TTC549 (cell line): ENCODE measurements at regions not wholly inside any gene's neighbourhood (a gene's known extent, or its start where the extent isn't known, plus 50 kb on each side); places are given as distances from the start of the nearest gene placed in this dataset.
"Not testable (repeated sequence)": the region's sequence is repeated elsewhere in the genome, so short reads cannot be mapped to it uniquely, and the experiment has no call there.

Experiments used
- FAIRE-seq: peaks from 2 replicates; lab custom pipeline; 2012; peaks lifted over from hg19 to GRCh38; lab: Jason Lieb, UNC

DNA sequence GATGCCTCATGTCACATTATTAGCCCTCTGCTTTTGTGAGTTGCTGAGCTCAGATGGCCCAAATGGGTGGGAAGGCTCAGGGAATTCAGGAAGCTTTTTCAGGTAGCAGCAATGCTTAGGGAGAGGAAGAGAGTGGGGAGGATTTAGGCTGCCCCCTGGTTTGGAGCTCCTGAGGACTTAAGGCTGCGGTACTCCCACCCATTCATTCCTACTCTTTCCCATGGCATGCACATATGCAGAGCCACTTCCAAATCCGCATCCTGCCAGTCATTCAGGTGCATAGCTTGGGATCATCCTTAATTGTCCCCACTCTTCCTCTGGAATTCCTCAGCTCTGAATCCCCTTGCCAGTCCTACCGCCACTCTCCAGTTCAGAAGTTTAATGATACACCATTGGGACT lies 343.1 kb upstream of the FRG2C start:
- FAIRE-seq, result no peak

DNA sequence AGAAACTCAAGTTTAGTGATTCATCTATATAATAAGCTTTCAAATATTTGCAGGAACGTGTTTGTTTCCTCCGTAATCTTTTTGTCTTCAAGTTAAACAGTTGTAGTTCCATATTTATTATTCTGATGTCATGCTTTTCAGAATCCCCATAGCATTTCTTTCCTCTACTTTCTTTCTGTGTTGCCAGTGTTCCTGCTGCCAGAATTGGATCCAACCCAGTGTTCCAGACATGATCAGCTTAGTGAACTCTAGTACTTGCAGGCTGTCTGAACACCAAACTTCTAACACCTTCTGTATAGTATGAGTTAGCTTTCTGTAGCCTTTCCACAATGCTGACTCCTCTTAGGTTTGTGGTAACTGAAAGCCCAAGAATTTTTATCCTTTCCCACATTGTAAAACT lies 340.2 kb upstream of the FRG2C start:
- FAIRE-seq, result not testable (repeated sequence)

DNA sequence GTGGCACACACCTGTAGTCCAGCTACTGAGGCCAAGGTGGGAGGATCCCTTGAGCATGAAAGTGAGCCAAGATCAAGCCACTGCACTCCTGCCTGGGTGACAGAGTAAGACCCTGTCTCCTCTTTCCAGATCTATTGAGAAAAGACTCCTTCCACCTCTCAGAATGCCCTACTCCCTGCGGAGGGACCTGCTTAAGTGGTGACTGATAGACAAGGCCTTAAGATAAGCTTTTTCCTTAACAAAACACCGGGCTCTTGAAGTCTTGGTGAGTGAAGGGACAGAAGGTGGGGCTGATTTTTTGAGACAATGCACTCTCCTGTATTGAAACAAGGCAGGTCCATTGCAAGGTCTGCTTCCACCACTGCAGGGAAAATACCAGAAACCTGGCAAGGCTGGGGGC lies 338.4 kb upstream of the FRG2C start:
- FAIRE-seq, result no peak

DNA sequence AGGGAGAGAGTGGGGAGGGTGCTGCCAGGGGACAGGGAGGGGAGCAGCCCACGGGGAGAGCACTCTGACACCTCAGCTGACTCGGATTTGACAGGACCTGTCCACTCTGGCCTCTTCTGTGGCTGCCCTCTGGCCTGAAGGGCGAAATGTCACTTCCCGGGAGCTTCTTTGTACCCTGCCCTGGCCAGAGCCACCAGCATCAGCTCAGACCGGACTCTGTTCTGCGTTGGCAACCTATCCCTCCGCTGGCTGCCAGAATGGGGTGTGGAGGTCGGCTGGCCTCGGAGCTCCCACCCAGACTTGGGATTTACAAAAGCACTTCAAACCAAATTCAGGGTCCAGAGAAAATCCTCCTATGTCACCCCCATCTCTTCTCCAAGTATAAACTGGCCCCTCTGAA lies 336.7 kb upstream of the FRG2C start:
- FAIRE-seq, result no peak

DNA sequence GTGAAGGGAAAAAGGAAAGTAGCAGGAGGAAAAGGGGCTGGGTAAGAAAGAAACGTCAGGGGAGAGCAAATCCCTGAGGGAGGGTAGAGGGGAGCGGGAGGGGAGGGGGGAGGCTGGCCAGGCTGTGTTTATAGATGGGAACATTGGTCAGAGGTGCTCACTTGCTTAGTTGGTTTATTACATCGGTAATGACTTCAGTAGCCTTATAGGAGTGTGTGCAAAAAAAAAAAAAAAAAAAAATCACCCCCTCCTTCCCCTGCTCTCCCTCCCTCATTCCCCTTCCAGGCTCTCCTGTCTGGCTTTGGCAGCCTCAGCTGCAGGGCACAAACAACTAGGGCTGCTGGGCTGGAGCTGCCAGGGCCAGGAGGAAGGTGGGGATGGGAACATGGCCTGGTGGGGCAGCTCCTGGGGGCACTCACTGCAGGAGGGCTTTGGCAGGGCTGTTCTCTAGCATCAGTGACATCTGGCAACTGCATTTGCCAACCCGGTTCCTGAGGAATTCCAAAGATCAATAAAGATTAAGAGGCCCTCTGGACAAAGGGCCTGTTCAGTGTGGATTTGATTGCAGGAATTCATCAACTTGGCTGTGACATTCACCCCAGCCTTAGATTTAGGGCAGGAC lies 334.5 kb upstream of the FRG2C start:
- FAIRE-seq, result no peak

DNA sequence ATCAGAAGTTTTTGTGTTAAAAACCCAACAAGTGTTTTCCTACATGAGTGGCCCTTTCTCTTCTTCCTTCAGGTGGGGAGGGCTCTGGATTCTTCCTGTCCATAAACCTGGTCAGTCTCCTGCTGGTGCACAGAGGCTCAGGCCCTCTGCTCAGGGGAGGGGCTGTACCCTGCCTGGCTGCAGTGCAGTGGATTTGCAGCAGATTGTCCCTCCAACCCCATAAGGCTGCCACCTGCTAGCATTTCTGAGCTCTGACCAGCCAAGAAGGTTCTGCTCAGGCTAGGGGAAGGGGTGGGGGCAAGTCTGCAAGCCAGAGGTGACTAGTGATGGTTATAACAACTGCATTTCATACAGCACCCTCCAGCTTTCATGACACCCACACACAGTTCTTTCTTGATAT lies 333.7 kb upstream of the FRG2C start:
- not testable (repeated sequence) for FAIRE-seq

DNA sequence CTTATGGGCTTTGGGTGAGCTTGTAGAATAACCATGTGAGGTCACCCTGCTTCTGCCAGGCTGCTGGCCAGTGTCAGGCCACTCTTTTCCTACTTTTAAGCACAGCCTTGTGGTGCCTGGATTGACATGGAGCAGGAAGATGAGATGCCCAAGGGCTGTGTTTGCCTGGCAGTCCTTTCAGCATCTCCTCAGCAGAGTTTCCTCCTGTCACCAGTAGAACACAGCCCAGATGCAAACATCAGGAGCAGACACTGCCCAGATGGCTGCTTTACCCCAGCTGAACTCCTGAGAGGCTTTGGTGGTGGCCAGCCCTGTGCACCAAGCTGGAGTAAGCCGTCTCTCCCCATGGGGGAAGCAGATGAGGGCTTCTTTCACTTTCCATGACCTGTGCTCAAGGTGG lies 332.0 kb upstream of the FRG2C start:
- FAIRE-seq, result not testable (repeated sequence)

DNA sequence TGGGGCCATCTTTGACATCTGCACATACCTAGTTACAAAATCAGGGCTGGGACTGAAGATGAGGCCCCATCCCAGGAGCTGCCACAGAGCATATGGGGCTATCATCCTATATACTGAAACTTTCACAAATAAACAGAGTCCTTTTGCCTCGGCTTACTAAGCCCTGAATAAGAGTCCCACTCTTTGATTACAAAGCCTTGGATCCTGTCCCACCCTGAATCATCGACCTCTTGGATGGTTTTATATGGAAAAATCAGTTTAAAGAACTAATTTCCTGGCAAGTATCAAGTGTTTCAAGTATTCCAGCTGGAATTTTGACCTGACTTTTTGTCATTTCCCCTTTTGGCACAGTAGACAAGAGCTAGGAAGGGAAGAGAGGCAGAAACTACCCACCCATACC lies 331.3 kb upstream of the FRG2C start:
- FAIRE-seq, result no peak

DNA sequence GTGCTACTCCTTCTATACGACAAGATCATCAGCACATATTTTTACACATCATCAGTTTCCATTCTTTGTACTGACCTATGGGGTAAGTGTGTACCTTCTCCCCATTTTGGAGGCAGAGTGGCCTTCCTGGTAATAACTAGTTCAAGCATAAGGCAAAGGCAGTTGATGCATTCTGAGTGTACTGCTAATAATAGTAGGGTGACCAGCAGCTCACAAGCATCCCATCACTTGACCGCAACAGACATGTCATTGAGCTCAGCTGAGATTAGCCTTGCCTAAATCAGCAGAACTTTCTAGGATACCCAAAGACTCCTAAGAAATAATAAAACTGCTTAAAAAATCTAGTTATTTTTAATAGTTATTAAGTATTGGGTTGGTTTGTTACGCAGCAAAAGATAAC lies 329.8 kb upstream of the FRG2C start:
- no peak for FAIRE-seq

DNA sequence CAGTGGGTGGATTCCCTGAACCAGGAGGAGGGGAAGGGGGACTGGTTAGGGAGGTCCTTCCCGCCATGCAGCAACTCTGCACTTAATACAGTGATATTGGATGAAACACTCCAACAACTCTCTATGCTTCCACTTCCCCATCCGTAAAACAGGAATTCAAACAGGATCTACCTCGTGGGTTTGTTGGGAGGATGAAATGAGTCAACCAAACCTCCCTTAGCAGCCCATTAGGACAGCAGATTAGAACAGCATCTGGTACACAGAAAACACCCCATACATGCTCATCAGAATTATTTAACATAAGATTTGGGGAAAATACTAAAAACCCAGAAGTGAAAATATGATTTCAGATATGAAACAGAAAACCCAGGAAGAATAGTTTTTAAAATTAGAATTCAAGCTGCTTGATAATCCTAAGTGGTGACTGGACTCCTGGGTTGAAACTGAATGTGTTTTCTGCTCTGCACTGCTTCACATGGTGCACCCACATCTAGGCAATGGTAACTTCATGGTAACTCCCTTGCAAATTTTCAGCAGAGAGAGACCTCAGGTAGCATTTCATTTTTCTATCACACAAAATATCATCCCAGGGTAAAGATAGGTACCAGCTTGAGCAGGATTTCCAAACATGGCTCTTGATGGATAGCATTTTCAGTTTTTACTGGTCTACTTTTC lies 326.8 kb upstream of the FRG2C start:
- no peak for FAIRE-seq

DNA sequence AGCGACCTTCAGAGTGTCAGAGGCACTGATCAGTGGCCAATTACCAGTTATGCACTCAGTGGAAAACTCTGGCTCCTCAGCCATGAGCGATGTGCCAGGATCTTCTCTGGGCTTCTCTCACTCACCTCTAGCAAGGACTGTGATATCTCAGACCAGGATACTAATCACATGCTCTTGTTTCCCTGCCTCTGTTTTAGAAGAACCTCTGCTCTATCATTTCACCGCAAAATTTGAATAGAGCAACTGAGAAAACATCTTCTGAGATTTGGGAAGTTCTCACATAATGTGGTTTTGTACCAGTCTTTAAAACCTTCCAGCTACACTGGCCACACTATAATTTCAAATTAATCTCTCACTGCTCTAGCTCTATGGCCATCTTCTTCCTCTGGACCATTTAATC lies 325.8 kb upstream of the FRG2C start:
- FAIRE-seq, result no peak

DNA sequence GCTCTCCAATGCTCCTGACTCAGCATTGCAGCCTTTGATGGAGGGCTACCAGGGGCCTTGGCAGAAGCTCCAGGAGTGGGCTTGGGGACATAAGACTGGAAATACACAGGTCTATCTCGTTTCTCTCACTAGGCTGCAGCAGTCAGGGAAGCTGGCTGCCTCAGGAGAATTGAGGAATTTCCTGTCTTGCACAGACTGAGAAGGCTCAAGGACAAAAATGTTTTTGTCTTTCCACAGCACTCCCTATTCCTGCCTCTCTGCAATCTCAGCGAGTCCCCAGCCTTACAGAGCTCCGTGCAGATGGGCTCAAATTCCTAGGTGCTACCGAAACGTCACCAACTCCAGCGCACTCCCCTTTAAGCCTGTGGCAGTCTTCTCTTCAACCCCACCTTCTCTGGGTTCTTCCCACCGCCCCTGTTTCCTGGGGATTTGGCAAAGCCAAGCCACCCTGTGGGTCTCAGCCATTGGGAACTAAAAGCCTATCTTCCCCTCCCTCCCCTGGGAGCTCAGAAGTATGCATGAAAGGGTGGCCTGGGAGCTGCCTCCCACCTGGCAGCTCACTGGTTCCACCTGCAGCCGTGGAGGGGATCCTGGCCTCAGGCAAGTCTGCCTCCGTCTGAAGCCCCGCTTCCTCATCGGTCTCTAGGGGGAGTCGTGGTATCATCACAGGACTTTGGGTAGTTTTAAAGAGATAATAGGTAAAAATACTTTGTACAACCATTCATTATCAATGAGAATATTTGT lies 322.6 kb upstream of the FRG2C start:
- FAIRE-seq, result no peak

DNA sequence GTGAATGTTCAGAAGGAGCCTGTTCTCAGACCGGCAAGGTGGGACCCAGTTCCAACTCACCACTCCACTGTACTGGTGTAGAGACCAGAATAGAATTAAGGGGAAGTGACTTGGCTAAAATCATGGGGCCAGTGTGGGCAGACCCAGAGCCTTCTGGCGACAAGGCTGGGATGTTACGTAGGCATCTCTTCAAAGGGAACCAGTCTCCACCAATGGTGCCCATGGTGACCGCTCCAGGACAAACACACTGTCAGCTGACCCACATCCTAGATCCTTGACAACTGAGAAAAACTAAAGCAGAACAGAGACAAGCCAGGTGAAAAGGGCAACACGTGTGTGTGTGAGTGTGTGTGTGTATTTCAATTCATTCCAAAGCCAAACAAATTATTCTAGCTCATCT lies 321.7 kb upstream of the FRG2C start:
- no peak for FAIRE-seq

DNA sequence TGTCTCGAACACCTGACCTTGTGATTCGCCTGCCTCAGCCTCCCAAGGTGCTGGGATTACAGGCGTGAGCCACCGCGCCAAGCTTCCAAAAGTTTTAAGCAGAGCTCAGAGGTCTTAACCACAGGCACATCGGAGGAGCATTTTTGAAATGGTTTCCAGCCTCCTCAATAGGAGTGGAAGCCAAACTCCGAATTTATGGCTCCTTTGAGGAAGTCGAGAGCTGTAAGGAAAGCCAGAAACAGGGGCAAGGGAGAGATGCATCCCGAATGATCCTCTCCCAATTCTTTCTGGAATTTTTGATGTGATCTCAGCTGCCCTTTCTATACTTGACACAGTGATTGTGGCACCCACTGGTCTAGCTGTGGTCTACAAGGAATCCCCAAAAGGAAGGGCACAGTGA lies 313.6 kb upstream of the FRG2C start:
- not testable (repeated sequence) for FAIRE-seq

DNA sequence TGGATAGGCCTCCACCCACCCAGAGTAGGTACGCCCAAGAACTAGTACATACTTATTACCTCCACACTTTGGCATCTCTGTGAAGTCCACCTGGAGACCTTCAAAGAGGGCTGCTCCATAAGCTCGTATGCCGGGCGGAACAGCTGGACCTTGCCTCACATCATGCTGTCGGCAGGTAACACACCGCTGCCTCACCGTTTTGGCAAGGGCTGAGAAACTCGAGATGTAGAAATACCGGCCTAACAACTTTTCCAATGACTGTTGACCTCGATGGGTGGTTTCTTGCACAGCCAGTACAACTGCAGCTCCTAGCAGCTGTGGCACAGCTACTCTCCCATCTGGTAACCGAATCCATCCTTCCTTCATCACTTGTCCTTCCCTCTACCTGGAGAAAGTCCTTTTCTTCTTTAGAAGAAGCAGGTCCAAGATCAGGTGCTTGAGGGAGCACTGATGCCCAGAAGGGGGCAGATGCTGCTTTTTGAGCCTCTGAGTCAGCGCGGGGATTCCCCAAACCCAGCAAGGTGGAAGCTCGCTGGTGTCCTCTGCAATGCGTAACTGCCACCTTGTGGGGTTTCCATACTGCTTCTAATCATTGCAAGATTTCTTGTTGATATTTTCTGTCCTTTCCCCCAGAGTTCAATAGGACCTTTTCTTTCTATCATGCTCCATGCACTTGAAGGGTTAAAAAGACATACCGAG lies 301.9 kb upstream of the FRG2C start:
- FAIRE-seq, result not testable (repeated sequence)

DNA sequence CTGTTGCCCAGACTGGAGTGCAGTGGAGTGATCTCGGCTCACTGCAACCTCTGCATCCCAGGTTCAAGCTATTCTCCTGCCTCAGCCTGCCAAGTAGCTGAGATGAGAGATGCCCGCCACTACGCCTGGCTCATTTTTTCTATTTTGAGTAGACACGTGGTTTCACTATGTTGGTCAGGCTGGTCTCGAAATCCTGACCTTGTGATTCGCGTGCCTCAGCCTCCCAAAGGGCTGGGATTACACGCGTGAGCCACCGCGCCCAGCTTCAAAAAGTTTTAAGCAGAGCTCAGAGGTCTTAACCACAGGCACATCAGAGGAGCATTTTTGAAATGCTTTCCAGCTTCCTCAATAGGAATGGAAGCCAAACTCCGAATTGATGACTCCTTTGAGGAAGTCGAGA lies 291.2 kb upstream of the FRG2C start:
- not testable (repeated sequence) for FAIRE-seq

DNA sequence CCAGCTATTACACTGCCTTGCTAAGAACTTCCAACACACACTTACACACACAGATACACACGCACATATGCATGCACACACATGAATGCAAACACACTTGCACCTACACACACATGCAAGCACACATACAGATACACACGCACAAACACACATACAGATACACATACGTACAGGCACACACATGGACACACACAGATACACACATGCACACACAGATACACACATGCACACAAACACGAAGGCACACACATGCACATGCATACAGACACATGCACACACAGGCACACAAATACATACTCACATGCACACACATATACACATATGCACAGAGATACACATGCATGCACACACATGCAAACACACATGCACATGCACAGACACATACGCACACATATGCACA lies 284.3 kb upstream of the FRG2C start:
- not testable (repeated sequence) for FAIRE-seq

DNA sequence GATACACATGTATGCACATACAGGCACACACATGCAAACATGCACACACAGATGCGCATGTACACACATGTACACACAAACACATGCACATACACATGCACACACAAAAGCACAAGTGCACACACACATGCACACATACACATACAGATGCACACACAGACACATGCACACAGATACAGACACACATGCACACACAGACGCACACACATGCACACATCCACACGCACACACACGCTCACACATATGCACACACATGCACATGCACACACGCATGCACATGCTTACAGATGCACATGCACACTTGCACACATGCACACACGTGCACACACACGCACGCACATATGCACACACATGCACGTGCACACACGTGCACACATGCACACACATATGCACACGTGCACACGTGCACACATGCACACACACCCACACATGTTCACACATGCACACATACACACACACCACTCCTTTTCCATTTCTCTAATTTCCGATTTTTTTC lies 283.8 kb upstream of the FRG2C start:
- FAIRE-seq, result no peak

DNA sequence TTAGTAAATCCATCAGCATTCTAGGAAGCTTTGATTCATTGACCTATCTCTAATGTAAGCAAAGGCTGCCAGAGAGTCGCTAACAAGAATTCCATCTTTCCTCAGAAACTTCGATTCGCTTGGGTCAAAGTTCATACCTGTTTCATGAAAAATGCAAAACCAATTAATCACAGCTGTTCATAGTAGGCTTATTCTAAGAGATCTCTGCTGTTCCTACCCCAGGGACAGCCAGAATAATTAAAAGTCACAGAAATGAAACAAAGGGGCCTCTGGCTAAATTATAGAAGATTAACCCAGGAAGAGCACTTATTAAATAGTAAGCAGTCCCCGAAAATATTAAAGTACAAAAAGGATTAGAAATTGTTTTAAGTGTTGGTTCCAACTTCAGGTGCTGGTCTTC lies 280.1 kb upstream of the FRG2C start:
- not testable (repeated sequence) for FAIRE-seq

DNA sequence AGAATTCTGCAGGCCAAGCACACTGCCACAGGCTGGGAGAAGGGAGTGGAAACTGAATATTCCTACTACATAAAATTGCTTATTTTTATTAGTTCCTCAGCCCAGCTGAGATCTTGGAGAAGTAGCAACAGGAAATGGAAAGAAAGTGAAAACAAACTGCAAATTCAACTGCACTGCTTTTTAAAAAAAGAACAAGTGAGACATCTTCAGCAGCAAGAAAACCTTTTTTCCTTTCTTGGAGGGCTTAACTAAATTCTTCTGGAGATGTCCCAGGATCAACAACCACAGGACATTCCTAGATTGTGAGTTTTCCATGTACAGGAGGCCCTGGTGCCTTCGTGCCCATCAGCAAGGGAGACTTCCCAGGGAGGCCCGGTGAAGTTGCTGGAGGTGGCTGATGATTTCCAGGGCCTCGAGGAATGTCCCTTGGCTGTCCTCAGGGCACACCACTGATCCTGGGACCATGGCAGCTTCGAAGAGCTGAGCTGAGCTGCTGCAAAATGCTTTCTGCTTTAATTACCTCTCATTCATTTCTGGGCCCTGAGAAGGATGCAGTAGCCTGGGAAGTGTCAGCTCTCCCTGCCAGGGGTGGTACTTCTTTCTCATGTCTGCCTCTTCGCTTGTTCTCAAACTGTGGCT lies 275.5 kb upstream of the FRG2C start:
- FAIRE-seq, result not testable (repeated sequence)

DNA sequence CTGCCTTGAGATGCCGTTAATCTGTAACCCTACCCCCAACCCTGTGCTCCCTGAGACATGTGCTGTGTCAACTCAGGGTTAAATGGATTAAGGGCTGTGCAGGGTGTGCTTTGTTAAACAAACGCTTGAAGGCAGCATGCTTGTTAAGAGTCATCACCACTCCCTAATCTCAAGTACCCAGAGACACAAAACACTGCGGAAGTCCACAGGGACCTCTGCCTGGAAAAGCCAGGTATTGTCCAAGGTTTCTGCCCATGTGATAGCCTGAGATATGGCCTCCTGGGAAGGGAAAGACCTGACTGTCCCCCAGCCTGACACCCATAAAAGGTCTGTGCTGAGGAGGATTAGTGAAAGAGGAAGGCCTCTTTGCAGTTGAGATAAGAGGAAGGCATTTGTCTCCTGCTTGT lies 270.8 kb upstream of the FRG2C start:
- FAIRE-seq, result not testable (repeated sequence)

DNA sequence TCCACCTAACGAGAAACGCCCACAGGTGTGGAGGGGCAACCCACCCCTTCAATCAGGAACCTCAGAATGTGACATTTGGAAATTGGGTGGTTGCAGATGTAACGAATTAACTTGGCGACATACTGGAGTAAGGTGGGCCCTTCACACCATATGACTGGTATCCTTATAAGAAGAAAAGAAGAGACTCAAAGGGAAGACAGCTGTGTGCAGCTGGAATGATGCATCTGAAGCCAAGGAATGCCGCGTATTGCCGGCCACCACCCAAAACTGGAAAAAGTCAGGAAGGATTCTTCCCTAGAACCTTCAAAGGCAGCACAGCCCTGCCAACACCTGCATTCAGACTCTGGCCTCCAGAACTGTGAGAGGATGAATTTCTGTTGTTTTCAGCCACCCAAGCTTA lies 270.0 kb upstream of the FRG2C start:
- not testable (repeated sequence) for FAIRE-seq
